Esophagus squamous epithelium (tissue), 5 donors: ENCODE measurements at regions not wholly inside any gene's neighbourhood (a gene's known extent, or its start where the extent isn't known, plus 50 kb on each side); places are given as distances from the start of the nearest gene placed in this dataset.

Experiments
- DNase-seq: peaks from one replicate; lab custom pipeline; 2025; lab: John Stamatoyannopoulos, UW
- H3K27ac ChIP-seq, 4 donors: fragments of 200-600 bp; sonication (generic); one replicate each; pipeline ENCODE4 v1.5.1; 2016 to 2019; ENCODE audit warnings: mild to moderate bottlenecking in 1 of 4
- H3K27me3 ChIP-seq, 4 donors: fragments of 200-600 bp; sonication (generic); 1 replicate in 3 of 4; 2 replicates in 1 of 4; pipeline versions ENCODE4 v1.5.1 to v1.6.0; 2017 to 2021; ENCODE audit warnings: antibody characterized with exemption in 1 of 4
- H3K36me3 ChIP-seq, 3 donors: fragments of 200-600 bp; sonication (generic); one replicate each; pipeline ENCODE4 v1.5.1; 2016 to 2019
- H3K4me1 ChIP-seq, 3 donors: fragments of 200-600 bp; sonication (generic); one replicate each; pipeline ENCODE4 v1.5.1; 2017 to 2019
- H3K4me3 ChIP-seq, 4 donors: fragments of 200-600 bp; sonication (generic); 1 replicate in 3 of 4; 2 replicates in 1 of 4; pipeline ENCODE4 v1.5.1; 2016 to 2019; ENCODE audit warnings: mild to moderate bottlenecking in 2 of 4, moderate library complexity in 1 of 4
- H3K9me3 ChIP-seq, 3 donors: fragments of 200-600 bp; sonication (generic); one replicate each; pipeline ENCODE4 v1.5.1; 2016 to 2019
- CTCF ChIP-seq, 6 experiments: fragments of 450-650 bp in 4 of 6; fragments of 200-600 bp in 2 of 6; sonication (generic) in 2 of 6; IDR thresholded peaks; one replicate each; pipeline ENCODE4 v1.5.1; 2016 to 2019; ENCODE audit warnings: antibody characterized with exemption in 6 of 6, mild to moderate bottlenecking in 4 of 6, moderate library complexity in 4 of 6
- POLR2A ChIP-seq, 4 donors: fragments of 450-650 bp; IDR thresholded peaks; one replicate each; pipeline ENCODE4 v1.6.1; 2017; ENCODE audit warnings: antibody characterized with exemption in 4 of 4, mild to moderate bottlenecking in 4 of 4, moderate library complexity in 3 of 4
- WGBS, 2 donors: methylation state at CpG; one replicate each; pipeline ENCODE4 v1.1.5; 2018; 5-methylcytosine and 5-hydroxymethylcytosine counted together
- intact Hi-C: fragments of 100-400 bp; cut with DNase I; formaldehyde crosslinking; loops from one replicate; pipeline ENCODE4 v1.15.0; 2022
- donor health status: DM: yes; HTN: yes; CAD: no.

- Histone ChIP-seq H3K4me3 (no peak overlapping the region), H3K4me1 (no peaks in the 10 kb centered on the region)
- DNase-seq, result no peak
Observed at GRCh38 chr18:78685250-78685979, 294.2 kb upstream of the SALL3 start.

DNA sequence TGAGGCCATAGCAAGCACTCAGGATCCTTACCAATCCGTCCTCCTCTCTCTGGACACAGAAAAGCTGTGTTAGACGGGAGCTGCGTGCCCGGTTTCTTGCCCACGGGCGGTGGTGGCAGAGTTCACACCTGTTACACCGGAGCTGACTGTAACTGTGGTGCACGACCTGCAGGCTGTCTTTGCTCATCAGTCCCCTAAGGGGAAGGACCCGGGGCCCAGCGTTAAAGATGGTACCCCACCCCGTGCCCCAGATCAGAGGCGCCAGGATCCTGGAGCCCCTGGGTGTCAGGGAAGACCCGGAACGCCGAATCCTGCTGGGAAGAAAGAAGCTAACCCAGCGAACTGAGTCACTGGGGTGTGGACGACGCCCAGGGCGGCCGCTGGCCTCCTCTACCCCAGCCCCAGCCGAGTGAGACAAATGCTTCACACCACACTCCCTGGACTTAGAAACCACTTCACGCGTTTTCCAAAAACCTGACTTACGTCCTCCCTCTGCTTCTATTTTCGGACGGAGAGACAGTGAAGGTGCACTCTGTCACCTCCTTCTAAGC, 293.6 kb upstream of the SALL3 start:
- no peak overlapping the region for H3K27ac ChIP-seq
- no peaks in the 10 kb centered on the region for H3K36me3 ChIP-seq
- H3K9me3 ChIP-seq, result no peaks in the 10 kb centered on the region
- no peak overlapping the region for H3K4me3 ChIP-seq
- H3K4me1 ChIP-seq, result no peaks in the 10 kb centered on the region
- H3K27me3 ChIP-seq, result no peaks in the 10 kb centered on the region
- 82 to 84% methylated on average over 15 to 23 of the region's 26 CpGs for WGBS, 2 donors
- TF ChIP-seq CTCF (IDR thresholded peaks at IDR 0.05) (no peak), POLR2A (IDR thresholded peaks at IDR 0.05) (no peak)
- no peak for DNase-seq
- intact Hi-C loops, result no loop called here

More at GRCh38 chr18:78685250-78685979, 294.2 kb upstream of the SALL3 start:
- Histone ChIP-seq H3K27ac (no peak overlapping the region), H3K27me3 (no peaks in the 10 kb centered on the region), H3K9me3 (no peaks in the 10 kb centered on the region), H3K36me3 (no peaks in the 10 kb centered on the region)
- WGBS, 2 donors, result 68 to 91% methylated on average over 12 to 17 of the region's 23 CpGs
- TF ChIP-seq POLR2A (IDR thresholded peaks at IDR 0.05) (no peak), CTCF (IDR thresholded peaks at IDR 0.05) (no peak)
- intact Hi-C loops, result no loop called here

GRCh38 chr18:78686976-78687685, 292.5 kb upstream of the SALL3 start:
- H3K4me1 ChIP-seq, result no peaks in the 10 kb centered on the region

GRCh38 chr18:78687736-78688135, 291.9 kb upstream of the SALL3 start:
- WGBS, 2 donors, result 68 to 80% methylated on average over 3 to 5 of the region's 7 CpGs
- no peak for DNase-seq
- no peak overlapping the region for H3K4me3 ChIP-seq

More at GRCh38 chr18:78686976-78687685, 292.5 kb upstream of the SALL3 start:
- Histone ChIP-seq H3K27me3 (no peaks in the 10 kb centered on the region), H3K9me3 (no peaks in the 10 kb centered on the region), H3K27ac (no peak overlapping the region), H3K4me3 (no peak overlapping the region), H3K36me3 (no peaks in the 10 kb centered on the region)
- 80 to 87% methylated on average over 12 to 13 of the region's 16 CpGs for WGBS, 2 donors
- intact Hi-C loops, result no loop called here
- no peak for DNase-seq
- TF ChIP-seq POLR2A (IDR thresholded peaks at IDR 0.05), result no peak
- TF ChIP-seq CTCF (IDR thresholded peaks at IDR 0.05), result no peak

More at GRCh38 chr18:78687736-78688135, 291.9 kb upstream of the SALL3 start:
- Histone ChIP-seq H3K27me3 (no peaks in the 10 kb centered on the region), H3K27ac (no peak overlapping the region), H3K36me3 (no peaks in the 10 kb centered on the region), H3K9me3 (no peaks in the 10 kb centered on the region), H3K4me1 (no peaks in the 10 kb centered on the region)
- intact Hi-C loops, result no loop called here
- no peak for TF ChIP-seq CTCF (IDR thresholded peaks at IDR 0.05)
- TF ChIP-seq POLR2A (IDR thresholded peaks at IDR 0.05), result no peak
